Mesothelial cell of epicardium (in vitro differentiated cells): ENCODE measurements at regions not wholly inside any gene's neighbourhood (a gene's known extent, or its start where the extent isn't known, plus 50 kb on each side); places are given as distances from the start of the nearest gene placed in this dataset.

Source experiments
- DNase-seq, 2 experiments: peaks; one replicate each; pipeline ENCODE4 v3.0.0; 2021; ENCODE audit warnings: low spot score in 2 of 2; ENCODE audit not compliant: unreplicated experiment in 2 of 2
- H3K27ac Mint-ChIP-seq: 2 replicates; pipeline ENCODE4 v1.8.0; 2021; ENCODE audit warnings: mixed read lengths
- H3K27me3 Mint-ChIP-seq: 2 replicates; pipeline ENCODE4 v1.8.0; 2021; ENCODE audit warnings: low read depth, mixed read lengths
- H3K36me3 Mint-ChIP-seq: 2 replicates; pipeline ENCODE4 v1.8.0; 2021; ENCODE audit warnings: mixed read lengths
- H3K4me1 Mint-ChIP-seq: 2 replicates; pipeline ENCODE4 v1.8.0; 2021; ENCODE audit warnings: mixed read lengths
- H3K4me3 Mint-ChIP-seq: 2 replicates; pipeline ENCODE4 v1.8.0; 2021; ENCODE audit warnings: mild to moderate bottlenecking, moderate library complexity, mixed read lengths
- H3K9me3 Mint-ChIP-seq: 2 replicates; pipeline ENCODE4 v1.8.0; 2021; ENCODE audit warnings: mixed read lengths
- CTCF ChIP-seq: fragments of 200-600 bp; sonication (generic); IDR thresholded peaks from one replicate; pipeline ENCODE4 v1.5.0; 2021; ENCODE audit warnings: antibody characterized with exemption; ENCODE audit not compliant: unreplicated experiment

GRCh38 chr4:100083289-100083688 lies 107.0 kb downstream of the DDIT4L start:
- Mint-ChIP-seq H3K36me3 (no peaks in the 10 kb centered on the region), H3K27ac (no peak overlapping the region)
- no peak for TF ChIP-seq CTCF

GRCh38 chr4:100082852-100083251 lies 107.4 kb downstream of the DDIT4L start:
- H3K27ac Mint-ChIP-seq, result no peak overlapping the region
- TF ChIP-seq CTCF, result no peak
- H3K4me3 Mint-ChIP-seq, result no peak overlapping the region

More at GRCh38 chr4:100083289-100083688, 107.0 kb downstream of the DDIT4L start:
- no peaks in the 10 kb centered on the region for H3K9me3 Mint-ChIP-seq
- H3K27me3 Mint-ChIP-seq, result peaks cover 2% of the 10 kb centered on the region
- no peak for DNase-seq
- H3K4me1 Mint-ChIP-seq, result no peaks in the 10 kb centered on the region
- no peak overlapping the region for H3K4me3 Mint-ChIP-seq

DNA sequence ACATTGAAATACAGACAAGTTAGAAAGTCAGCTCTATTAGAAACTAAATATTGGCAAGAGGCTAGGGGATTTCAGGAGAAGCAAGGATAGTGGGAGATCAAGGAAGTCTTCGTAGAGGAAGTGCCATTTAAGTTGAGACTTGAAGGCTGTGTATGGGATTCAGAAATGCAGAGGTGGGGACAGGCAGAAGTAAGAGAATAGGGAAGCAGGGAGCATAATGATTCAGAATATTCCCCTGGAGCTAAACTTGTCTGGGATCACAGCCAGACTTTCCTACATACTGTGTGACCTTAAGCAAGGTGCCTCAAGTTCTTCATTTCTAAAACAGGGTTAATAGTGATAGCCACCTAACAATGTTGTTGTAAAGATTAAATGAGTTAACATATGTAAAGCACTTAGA lies 108.8 kb downstream of the DDIT4L start:
- no peaks in the 10 kb centered on the region for H3K9me3 Mint-ChIP-seq
- H3K4me1 Mint-ChIP-seq, result no peaks in the 10 kb centered on the region
- H3K36me3 Mint-ChIP-seq, result no peaks in the 10 kb centered on the region
- H3K4me3 Mint-ChIP-seq, result no peak overlapping the region
- no peak for DNase-seq
- TF ChIP-seq CTCF, result no peak
- H3K27ac Mint-ChIP-seq, result no peak overlapping the region
- H3K27me3 Mint-ChIP-seq, result peaks cover 2% of the 10 kb centered on the region

More at GRCh38 chr4:100082852-100083251, 107.4 kb downstream of the DDIT4L start:
- no peak for DNase-seq
- no peaks in the 10 kb centered on the region for H3K9me3 Mint-ChIP-seq
- no peaks in the 10 kb centered on the region for H3K4me1 Mint-ChIP-seq
- no peaks in the 10 kb centered on the region for H3K36me3 Mint-ChIP-seq
- H3K27me3 Mint-ChIP-seq, result peaks cover 2% of the 10 kb centered on the region

GRCh38 chr4:100079264-100079663 lies 111.0 kb downstream of the DDIT4L start:
- no peaks in the 10 kb centered on the region for H3K4me1 Mint-ChIP-seq
- TF ChIP-seq CTCF, result no peak
- H3K4me3 Mint-ChIP-seq, result no peak overlapping the region
- no peak overlapping the region for H3K27ac Mint-ChIP-seq
- no peak for DNase-seq
- H3K36me3 Mint-ChIP-seq, result no peaks in the 10 kb centered on the region
- peaks cover 6% of the 10 kb centered on the region for H3K27me3 Mint-ChIP-seq
- no peaks in the 10 kb centered on the region for H3K9me3 Mint-ChIP-seq

- no peak overlapping the region for H3K4me3 Mint-ChIP-seq
- H3K9me3 Mint-ChIP-seq, result no peaks in the 10 kb centered on the region
- DNase-seq, result no peak
- no peak overlapping the region for H3K27ac Mint-ChIP-seq
- no peak for TF ChIP-seq CTCF
- no peaks in the 10 kb centered on the region for H3K4me1 Mint-ChIP-seq
- H3K27me3 Mint-ChIP-seq, result peaks cover 6% of the 10 kb centered on the region
- H3K36me3 Mint-ChIP-seq, result no peaks in the 10 kb centered on the region
Measured at GRCh38 chr4:100076753-100077152, 113.5 kb downstream of the DDIT4L start.
